Fibroblast of skin of right biceps (primary cell): ENCODE measurements at regions not wholly inside any gene's neighbourhood (a gene's known extent, or its start where the extent isn't known, plus 50 kb on each side); places are given as distances from the start of the nearest gene placed in this dataset.
A peak's percentile ranks its signal among the peaks of the same experiment; 100 is the strongest.

Experiments used
- DNase-seq: peaks from one replicate; pipeline ENCODE4 v3.0.0-alpha.2; 2013

DNA sequence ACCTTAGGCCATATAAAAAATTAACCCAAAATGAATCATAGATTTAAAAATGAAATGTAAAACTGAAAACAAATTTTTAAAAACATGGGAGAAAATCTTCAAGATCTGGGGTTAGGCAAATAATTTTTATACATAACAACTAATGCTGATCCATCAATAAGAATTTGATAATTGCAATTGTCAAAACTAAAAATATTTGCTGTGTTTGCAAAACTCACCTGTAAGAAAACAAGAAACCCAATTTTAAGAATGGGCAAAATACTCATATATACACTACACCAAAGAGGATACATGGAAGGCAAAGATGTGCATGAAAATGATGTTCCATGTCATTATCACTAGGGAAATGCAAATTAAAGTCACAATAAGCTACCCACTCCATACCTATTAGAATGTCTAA lies 194.8 kb upstream of the NRP1 start:
- no peak for DNase-seq

DNA sequence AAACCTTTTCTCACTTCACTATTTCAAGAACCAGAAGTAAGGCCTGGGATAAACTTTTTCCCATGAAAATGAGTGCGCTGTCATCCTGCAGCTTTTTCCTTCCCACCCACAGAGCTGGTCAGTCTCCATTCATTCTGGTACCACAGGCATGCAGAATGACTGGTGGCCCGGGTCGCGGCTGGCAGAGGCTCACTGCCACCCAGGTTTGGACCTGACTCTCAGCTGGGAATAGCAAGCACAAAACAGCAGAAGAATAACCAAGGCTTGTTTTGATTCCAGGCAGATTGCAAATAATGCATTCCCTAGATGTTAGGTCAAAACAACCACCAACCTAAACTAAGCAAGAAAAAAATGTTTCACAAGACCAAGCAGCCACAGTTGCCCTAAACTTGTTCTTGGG lies 190.5 kb upstream of the NRP1 start:
- DNase-seq = peak; percentile 33

GRCh38 chr10:33524041-33524440 lies 189.6 kb upstream of the NRP1 start:
- no peak for DNase-seq

DNA sequence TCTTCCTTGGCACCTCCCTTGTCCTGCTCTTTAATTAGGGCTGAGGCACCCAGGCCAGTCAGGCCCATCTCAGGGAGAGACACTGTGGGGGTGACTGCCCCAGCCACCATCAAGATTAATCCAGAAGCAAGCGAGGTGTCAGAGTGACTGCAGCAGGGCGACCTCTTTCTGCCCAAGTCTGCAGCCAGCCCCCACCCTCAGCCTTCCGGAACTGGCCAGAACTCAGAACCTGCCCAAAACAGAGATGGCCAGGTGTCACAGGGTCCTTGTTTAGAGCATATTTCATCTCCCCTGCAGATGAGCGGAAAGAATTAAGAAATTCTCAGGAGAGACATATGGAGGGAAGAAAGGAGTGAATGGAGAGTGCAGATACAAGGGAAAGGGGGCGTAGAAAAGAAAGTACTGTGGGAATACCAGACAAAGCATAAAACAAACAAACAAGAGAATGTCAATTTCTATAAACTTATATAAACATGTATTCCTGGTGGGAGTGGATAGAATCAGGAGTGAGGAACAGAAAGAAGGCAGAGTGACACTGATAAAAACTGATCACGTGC lies 188.8 kb upstream of the NRP1 start:
- no peak for DNase-seq

DNA sequence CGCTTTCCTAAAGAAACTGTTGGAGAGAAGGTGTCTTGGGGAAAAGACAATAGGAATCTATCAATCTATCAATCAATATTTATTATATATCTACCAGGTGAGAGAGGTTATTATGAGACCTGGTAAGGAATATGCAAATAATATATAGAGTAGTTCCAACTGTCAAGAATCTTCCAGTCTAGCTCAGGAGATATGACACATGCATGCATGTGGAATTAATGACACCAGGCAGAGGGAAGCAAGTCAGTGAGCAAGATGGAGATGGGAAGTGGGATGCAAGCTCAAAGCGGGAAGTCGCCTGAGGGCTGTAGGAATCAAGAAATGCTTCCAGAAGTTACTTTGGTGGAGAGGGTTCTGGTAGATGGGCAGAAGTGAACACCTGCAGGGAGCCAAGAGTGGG lies 187.4 kb upstream of the NRP1 start:
- DNase-seq = no peak

DNA sequence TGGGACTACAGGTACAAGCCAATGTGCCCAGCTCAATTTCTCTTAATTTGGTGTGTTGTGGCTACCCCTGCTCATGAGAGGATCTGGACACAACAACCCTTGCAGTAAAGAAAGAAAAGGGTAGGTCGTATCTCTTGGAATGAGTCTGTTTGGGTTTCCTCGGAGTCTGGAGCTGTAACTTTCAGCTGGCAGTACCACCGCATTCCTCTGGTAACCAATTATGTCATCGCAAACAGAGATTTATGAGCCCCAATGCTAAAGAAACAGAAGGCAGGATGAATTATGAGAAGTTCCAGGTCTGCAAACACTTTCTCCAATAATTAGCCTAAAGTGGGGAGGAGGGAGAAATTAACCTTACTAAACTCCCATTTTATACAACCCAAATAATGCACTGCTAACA lies 186.6 kb upstream of the NRP1 start:
- peak; percentile 66 for DNase-seq

GRCh38 chr10:33520223-33520622 lies 185.8 kb upstream of the NRP1 start:
- DNase-seq = no peak

GRCh38 chr10:33519130-33519860 lies 184.8 kb upstream of the NRP1 start:
- DNase-seq = no peak

- no peak for DNase-seq
Observed at GRCh38 chr10:33510206-33510605, 175.7 kb upstream of the NRP1 start.

DNA sequence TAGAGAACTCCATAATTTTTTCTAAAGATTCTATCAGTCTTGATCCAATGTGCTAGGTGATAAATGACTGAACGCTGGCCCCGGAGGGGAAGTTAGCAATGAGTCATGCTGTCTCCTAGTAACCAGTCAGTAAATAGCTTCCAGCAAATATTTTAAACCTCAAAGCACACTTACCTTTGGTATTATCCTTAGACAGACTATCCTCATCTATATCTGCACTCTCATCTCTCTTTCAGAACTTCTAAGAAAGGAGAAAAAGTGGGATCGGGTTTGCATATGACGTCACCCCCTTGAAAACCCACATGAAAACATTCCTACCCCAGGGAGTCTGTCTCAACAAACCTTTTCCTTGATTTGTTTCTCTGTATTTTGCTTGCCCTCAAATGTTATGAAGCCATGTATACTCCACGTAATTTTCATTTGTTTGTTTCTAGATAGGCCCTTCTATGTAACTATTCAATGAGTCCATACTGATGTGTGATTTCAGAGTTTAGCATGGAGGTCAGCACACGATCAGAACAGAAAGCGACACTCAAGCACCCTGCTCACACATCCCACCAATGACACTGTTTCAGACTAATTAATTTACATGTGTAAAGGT lies 174.9 kb upstream of the NRP1 start:
- peak; percentile 88 for DNase-seq

DNA sequence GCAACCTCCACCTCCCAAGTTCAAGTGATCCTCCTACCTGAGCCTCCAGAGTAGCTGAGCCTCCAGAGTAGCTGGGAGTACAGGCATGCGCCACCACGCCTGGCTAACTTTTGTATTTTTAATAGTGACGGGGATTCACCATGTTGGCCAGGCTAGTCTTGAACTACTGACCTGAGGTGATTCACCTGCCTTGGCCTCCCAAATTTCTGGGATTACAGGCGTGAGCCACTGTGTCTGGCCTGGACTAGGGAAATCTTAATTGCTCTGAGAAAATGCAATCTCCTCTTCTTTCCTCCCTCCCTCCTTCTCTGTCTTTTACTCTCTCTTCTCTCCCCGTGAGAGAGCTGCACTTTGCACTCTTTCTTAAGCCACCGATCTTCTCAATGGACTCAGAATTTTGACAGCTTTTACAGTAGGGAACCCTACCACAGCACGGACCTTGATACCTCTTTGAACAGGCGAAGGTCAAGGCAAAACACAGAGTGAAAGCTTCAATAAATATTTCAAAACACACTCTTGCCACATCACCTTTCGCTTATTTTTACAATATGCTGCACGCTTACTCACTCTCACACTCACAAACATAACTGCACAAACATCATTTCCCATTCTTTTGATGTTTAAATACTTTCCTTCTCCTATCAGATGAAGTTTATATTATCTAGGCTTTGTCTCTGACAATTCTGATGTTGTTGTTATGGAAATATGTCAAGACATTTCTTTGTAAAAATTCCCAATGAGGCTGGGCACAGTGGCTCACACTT lies 173.4 kb upstream of the NRP1 start:
- no peak for DNase-seq

GRCh38 chr10:33506838-33507661 lies 172.6 kb upstream of the NRP1 start:
- peak; percentile 23 for DNase-seq

DNA sequence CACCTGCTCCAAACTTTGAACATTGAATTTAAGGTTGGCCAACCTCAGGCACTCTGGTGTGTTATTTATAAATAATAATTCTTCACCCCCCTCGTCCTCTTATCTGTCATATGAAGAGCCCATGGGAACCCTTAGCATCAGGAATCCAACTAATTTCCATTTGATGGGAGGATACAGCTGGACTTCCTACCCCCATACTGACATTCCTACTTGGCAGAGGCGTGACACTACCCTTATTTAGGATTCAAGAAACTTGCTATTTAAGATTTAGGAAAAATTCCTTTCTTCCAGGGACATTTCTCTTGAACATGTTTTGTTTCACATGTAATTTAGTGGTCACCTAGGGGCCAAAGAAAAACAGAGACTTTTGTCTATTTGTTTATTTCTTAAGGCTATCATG lies 171.9 kb upstream of the NRP1 start:
- DNase-seq = no peak

DNA sequence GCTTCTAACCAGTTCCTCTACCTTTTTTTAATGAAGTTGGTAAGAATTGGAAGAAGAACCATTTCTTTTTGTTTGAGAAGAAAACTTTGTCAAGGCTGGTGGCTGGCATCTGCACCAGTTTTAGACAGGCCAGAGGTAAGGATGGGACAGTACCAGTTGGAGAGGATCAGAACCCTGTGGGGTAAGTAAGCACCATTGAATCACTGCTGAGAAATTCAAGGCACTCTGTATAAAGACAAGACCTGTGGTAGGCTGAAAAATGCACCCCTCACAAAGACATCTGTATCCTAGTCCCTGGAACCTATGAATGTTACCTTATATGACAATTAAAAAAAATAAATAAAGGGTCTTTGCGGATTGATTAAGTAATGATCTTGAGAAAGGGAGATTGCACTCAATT lies 166.7 kb upstream of the NRP1 start:
- no peak for DNase-seq

- no peak for DNase-seq
Observed at GRCh38 chr10:33498391-33498891, 164.0 kb upstream of the NRP1 start.

GRCh38 chr10:33497338-33497737 lies 162.9 kb upstream of the NRP1 start:
- no peak for DNase-seq

- DNase-seq = no peak
Observed at GRCh38 chr10:33496096-33496495, 161.6 kb upstream of the NRP1 start.

DNA sequence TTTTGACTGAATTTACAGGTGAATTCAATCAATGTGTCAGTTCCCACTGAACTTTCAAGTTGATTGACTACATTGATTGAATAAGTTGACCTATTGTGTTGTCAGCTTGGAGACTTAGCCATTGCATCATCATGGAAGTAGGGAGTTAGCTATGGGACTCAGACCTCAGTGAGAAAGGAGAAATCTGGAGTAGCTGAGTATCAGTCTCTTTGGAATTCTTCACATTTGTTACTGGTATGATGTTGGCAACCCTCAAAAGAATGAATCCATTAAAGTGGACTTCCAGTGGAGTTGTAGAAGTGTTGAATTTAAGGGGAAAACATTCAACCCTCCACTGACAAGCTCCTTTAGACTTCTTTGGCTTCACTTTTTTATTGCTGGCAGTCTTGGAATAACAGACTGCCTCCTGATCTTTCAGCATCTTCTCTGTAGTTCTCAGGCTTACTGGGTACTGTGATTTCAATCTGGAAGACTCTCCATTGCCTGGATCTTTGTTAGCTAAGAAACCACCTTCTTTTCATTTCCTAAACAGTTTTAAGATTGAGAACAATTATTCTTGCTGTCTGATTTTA lies 160.3 kb upstream of the NRP1 start:
- DNase-seq = no peak

DNA sequence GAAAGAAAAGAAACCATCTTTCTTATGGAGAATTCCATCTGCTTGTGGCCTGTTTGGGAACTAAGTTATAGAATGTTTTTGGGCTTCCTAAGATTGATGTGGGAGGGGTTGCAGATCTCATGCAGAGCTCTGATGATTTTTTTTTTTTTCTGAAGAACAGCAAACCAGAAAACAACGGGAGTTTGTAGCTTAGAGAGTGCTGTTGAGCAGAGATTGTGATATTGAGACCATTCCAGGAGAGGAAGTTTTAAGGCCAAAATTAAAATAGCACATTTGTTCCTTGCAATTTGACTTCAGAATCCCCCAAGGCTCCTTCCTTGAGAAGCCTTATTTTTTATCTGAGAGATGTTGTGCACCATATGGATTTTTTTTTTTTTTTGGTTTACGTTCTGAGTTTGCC lies 159.5 kb upstream of the NRP1 start:
- no peak for DNase-seq

GRCh38 chr10:33493497-33493896 lies 159.0 kb upstream of the NRP1 start:
- DNase-seq = no peak

DNA sequence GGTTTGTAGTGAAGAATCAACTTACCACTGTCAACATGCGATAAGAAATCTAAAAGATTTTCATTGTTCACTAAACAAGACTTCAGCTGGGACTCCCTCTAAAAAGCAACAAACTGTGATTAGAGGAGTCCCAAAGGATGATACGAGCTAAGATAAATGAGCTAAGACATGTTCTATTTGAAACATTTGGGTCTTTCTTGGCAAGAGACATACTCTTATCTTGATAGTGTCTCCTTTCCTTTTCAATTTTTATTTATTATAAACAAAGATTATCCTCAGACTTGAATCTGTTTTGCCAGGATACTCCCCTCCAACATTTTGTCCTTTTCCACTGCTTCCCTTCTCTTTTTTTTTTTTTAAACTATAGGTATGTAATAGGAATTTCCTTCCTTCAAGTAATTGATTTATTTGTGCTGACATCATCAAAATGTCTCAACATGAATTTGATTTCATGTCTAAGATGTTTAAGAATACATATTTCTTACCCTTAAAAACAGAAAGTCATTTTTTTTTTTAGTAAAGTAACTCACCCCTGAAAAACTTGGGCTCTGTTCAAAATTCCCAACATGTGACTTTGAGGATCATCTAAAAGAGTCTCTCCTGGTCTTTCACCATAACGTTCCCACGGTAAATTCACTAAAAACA lies 158.4 kb upstream of the NRP1 start:
- peak; percentile 74 for DNase-seq
